Panc1 (cell line): ENCODE measurements at regions not wholly inside any gene's neighbourhood (a gene's known extent, or its start where the extent isn't known, plus 50 kb on each side); places are given as distances from the start of the nearest gene placed in this dataset.

Experiments
- ATAC-seq: fragments of 200-7000 bp; cut with Tn5 transposase; 2 replicates; pipeline ENCODE4 v1.9.1; 2020; ENCODE audit warnings: mild to moderate bottlenecking, moderate library complexity
- BruUV-seq: library from RNA; stranded (reverse); fragments of 400-500 nt; replicated peaks from 2 replicates; lab custom pipeline; 2021; lab: Mats Ljungman, UMichigan
- CTCF ChIA-PET: fragments of 300-600 bp; sonication (Branson Sonifier 250); formaldehyde crosslinking; loops from one replicate; lab custom pipeline; 2022; ENCODE audit warnings: antibody characterized with exemption; lab: Charles Lee
- POLR2A ChIA-PET: fragments of 300-600 bp; sonication (Branson Sonifier 250); formaldehyde crosslinking; loops from one replicate; lab custom pipeline; 2022; ENCODE audit warnings: antibody characterized with exemption; lab: Charles Lee
- DNase-seq: peaks from one replicate; pipeline ENCODE4 v3.0.0-alpha.2; 2010; ENCODE audit warnings: low read depth, low spot score
- H3K27ac ChIP-seq: 2 replicates; pipeline ENCODE4 v1.5.1; 2011; ENCODE audit warnings: mild to moderate bottlenecking, low read length, inconsistent platforms
- H3K27me3 ChIP-seq: fragments of 200-500 bp; sonication (Bioruptor generic); 2 replicates; pipeline ENCODE4 v1.6.0; 2014; ENCODE audit warnings: low read length, inconsistent platforms; ENCODE audit not compliant: control insufficient read depth, insufficient read depth
- H3K36me3 ChIP-seq: fragments of 200-500 bp; sonication (Bioruptor generic); 2 replicates; pipeline ENCODE4 v1.5.1; 2014; ENCODE audit warnings: inconsistent platforms, mild to moderate bottlenecking, low read length, moderate library complexity; ENCODE audit not compliant: control insufficient read depth, insufficient read depth
- H3K4me1 ChIP-seq: 2 replicates; pipeline ENCODE4 v1.5.1; 2011; ENCODE audit warnings: inconsistent platforms, mild to moderate bottlenecking, low read length, moderate library complexity; ENCODE audit not compliant: control insufficient read depth, insufficient read depth
- H3K4me3 ChIP-seq, 2 experiments: 2 replicates each; pipeline ENCODE4 v1.5.1; 2011 to 2012; ENCODE audit warnings: low read depth in 2 of 2, low read length in 2 of 2, mild to moderate bottlenecking in 2 of 2, inconsistent platforms in 1 of 2, moderate library complexity in 1 of 2
- H3K9me3 ChIP-seq: fragments of 200-500 bp; sonication (Bioruptor generic); 2 replicates; pipeline ENCODE4 v1.5.1; 2014; ENCODE audit warnings: low read depth, mild to moderate bottlenecking, inconsistent platforms, low read length, moderate library complexity; ENCODE audit not compliant: control insufficient read depth, insufficient read depth
- POLR2AphosphoS5 ChIP-seq: IDR thresholded peaks from 2 replicates; pipeline ENCODE4 v1.6.1; 2012; ENCODE audit warnings: mild to moderate bottlenecking, low read depth, low read length, moderate library complexity
- SIN3A ChIP-seq: IDR thresholded peaks from 2 replicates; pipeline ENCODE4 v1.6.1; 2012; ENCODE audit warnings: low read depth, mild to moderate bottlenecking, low read length, moderate library complexity, borderline replicate concordance; ENCODE audit not compliant: insufficient read depth
- TCF7L2 ChIP-seq: IDR thresholded peaks from 2 replicates; pipeline ENCODE4 v1.6.1; 2011; ENCODE audit warnings: mild to moderate bottlenecking, low read depth, low read length, inconsistent platforms
- in situ Hi-C: cut with HindIII; loops from 2 replicates; pipeline ENCODE4 v1.10.0; 2016; ENCODE audit warnings: low sequenced_read_pairs, low pct_unique_long_range_greater_than_20kb
- intact Hi-C: fragments of 100-400 bp; cut with micrococcal nuclease; formaldehyde crosslinking; loops from one replicate; pipeline ENCODE4 v1.10.0; 2022; ENCODE audit not compliant: unreplicated experiment
- TF ChIP-seq, protein P1 (sequence below), 2 experiments: IDR thresholded peaks; 2 replicates each; pipeline ENCODE4 v1.6.1; 2011 to 2012; ENCODE audit warnings: low read depth in 2 of 2, control low read depth in 1 of 2, low read length in 1 of 2, mild to moderate bottlenecking in 1 of 2, moderate library complexity in 1 of 2; ENCODE audit not compliant: insufficient read depth in 1 of 2
- TF ChIP-seq, protein P2 (sequence below): fragments of 450-650 bp; IDR thresholded peaks from 2 replicates; pipeline ENCODE4 v1.5.1; 2017; ENCODE audit warnings: mild to moderate bottlenecking

DNA sequence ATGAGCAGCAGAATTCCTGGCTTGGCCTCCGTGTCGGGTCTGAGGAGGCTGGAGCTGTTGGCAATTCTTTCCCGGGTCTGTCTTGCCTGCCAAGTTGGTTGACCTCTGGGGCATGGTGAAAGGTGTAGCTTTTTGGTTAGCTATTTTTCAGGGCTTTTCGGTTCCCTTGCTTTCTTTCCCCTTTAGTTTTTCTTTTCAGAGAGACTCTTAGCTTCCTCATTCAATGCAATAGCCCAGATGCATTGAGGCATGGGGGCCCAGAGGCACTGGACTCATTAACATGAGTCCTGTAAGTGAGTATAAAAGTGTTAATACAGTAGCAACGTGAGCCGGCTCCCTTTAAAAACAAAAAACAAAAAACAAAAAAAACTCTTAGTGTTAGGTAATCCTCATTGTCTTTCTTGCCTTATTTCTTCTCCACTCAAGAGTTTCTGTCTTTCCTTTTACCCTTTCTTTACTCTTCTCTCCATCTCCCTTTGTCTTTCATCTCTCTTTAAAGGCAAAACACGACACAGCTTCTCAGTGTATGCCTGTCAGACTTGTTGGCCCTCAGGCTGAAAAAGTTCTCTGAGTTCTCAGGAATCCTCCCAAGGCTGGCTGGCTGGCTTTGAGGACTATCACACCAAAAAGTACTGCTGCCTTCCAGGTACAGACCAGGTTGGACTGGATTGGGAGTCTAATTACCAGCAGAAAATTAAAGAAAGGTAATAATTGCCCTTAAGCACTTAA, 289.9 kb upstream of the TUT7 start:
- CTCF ChIA-PET: interaction anchor here (0.6 kb wide), 1 partner anchor 72 kb away, joined by 5 read pairs; no protein-coding TSS in a partner anchor
- Histone ChIP-seq H3K27me3 (no peaks in the 10 kb centered on the region), H3K9me3 (no peaks in the 10 kb centered on the region), H3K4me3 (no peak overlapping the region), H3K4me1 (no peaks in the 10 kb centered on the region), H3K36me3 (no peaks in the 10 kb centered on the region), H3K27ac (no peak overlapping the region)
- POLR2A ChIA-PET: no interaction called here
- ATAC-seq (no peak), DNase-seq (no peak)
- BruUV-seq: no TSS peak
- in situ Hi-C loops (no loop called here), intact Hi-C loops (no loop called here)
- TF ChIP-seq, protein P1, sequence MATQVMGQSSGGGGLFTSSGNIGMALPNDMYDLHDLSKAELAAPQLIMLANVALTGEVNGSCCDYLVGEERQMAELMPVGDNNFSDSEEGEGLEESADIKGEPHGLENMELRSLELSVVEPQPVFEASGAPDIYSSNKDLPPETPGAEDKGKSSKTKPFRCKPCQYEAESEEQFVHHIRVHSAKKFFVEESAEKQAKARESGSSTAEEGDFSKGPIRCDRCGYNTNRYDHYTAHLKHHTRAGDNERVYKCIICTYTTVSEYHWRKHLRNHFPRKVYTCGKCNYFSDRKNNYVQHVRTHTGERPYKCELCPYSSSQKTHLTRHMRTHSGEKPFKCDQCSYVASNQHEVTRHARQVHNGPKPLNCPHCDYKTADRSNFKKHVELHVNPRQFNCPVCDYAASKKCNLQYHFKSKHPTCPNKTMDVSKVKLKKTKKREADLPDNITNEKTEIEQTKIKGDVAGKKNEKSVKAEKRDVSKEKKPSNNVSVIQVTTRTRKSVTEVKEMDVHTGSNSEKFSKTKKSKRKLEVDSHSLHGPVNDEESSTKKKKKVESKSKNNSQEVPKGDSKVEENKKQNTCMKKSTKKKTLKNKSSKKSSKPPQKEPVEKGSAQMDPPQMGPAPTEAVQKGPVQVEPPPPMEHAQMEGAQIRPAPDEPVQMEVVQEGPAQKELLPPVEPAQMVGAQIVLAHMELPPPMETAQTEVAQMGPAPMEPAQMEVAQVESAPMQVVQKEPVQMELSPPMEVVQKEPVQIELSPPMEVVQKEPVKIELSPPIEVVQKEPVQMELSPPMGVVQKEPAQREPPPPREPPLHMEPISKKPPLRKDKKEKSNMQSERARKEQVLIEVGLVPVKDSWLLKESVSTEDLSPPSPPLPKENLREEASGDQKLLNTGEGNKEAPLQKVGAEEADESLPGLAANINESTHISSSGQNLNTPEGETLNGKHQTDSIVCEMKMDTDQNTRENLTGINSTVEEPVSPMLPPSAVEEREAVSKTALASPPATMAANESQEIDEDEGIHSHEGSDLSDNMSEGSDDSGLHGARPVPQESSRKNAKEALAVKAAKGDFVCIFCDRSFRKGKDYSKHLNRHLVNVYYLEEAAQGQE (IDR thresholded peaks at IDR 0.05; ENCODE audit: insufficient read depth in 1 of 2, low read depth in 2 of 2, low read length in 1 of 2): no peak
- TF ChIP-seq, protein P2, sequence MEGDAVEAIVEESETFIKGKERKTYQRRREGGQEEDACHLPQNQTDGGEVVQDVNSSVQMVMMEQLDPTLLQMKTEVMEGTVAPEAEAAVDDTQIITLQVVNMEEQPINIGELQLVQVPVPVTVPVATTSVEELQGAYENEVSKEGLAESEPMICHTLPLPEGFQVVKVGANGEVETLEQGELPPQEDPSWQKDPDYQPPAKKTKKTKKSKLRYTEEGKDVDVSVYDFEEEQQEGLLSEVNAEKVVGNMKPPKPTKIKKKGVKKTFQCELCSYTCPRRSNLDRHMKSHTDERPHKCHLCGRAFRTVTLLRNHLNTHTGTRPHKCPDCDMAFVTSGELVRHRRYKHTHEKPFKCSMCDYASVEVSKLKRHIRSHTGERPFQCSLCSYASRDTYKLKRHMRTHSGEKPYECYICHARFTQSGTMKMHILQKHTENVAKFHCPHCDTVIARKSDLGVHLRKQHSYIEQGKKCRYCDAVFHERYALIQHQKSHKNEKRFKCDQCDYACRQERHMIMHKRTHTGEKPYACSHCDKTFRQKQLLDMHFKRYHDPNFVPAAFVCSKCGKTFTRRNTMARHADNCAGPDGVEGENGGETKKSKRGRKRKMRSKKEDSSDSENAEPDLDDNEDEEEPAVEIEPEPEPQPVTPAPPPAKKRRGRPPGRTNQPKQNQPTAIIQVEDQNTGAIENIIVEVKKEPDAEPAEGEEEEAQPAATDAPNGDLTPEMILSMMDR: no peak
- TF ChIP-seq SIN3A (no peak), TCF7L2 (no peak), POLR2AphosphoS5 (no peak)

DNA sequence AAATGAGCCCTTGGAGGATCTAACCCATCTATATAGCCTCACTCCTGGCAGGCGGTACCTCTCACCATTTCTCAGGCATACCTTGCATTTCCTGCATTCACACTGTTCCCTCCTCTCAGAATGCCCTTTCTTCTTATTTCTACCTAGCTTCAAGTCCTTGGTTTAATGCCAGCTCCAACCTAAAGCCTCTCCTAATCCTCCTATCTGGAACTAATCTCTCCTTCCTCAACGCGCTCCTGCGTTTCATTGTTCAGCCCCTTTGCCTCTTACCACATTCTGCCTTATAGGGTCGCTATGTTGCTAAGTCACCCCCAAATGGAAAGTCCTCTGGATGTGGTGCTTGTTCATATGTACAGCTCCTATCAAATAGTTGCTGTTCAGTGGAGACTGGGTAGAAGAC, 288.5 kb upstream of the TUT7 start:
- Histone ChIP-seq H3K27me3 (no peaks in the 10 kb centered on the region), H3K4me1 (no peaks in the 10 kb centered on the region), H3K36me3 (no peaks in the 10 kb centered on the region), H3K27ac (no peak overlapping the region), H3K4me3 (no peak overlapping the region), H3K9me3 (no peaks in the 10 kb centered on the region)
- ChIA-PET POLR2A (no interaction called here), CTCF (no interaction called here)
- no TSS peak for BruUV-seq
- in situ Hi-C loops (no loop called here), intact Hi-C loops (no loop called here)
- TF ChIP-seq, protein P2: no peak
- no peak for TF ChIP-seq TCF7L2
- TF ChIP-seq SIN3A: no peak
- TF ChIP-seq, protein P1 (IDR thresholded peaks at IDR 0.05; ENCODE audit: insufficient read depth in 1 of 2, low read depth in 2 of 2, low read length in 1 of 2): no peak
- no peak for TF ChIP-seq POLR2AphosphoS5
- ATAC-seq (no peak), DNase-seq (no peak)
